ENCODE measurements at regions not wholly inside any gene's neighbourhood (a gene's known extent, or its start where the extent isn't known, plus 50 kb on each side); places are given as distances from the start of the nearest gene placed in this dataset.

GRCh38 chr5:23053846-23054245 is 200.7 kb upstream of the CDH12 start:
- DNase-seq (ENCODE audit: low read depth), result no peak
- TF ChIP-seq CTCF (conservative IDR thresholded peaks at IDR 0.05; ENCODE audit: control insufficient read depth, insufficient read depth, low read depth, low read length), result no peak
- H3K4me3 ChIP-seq (ENCODE audit: control insufficient read depth, low read depth, low read length), result no peak overlapping the region

- no peak for DNase-seq (ENCODE audit: low read depth)
- H3K4me3 ChIP-seq (ENCODE audit: control insufficient read depth, low read depth, low read length), result no peak overlapping the region
- TF ChIP-seq CTCF (conservative IDR thresholded peaks at IDR 0.05; ENCODE audit: control insufficient read depth, insufficient read depth, low read depth, low read length), result no peak
Measured at GRCh38 chr5:23042226-23042625, 189.1 kb upstream of the CDH12 start.

- no peak overlapping the region for H3K4me3 ChIP-seq (ENCODE audit: control insufficient read depth, low read depth, low read length)
- TF ChIP-seq CTCF (conservative IDR thresholded peaks at IDR 0.05; ENCODE audit: control insufficient read depth, insufficient read depth, low read depth, low read length), result no peak
- no peak for DNase-seq (ENCODE audit: low read depth)
Measured at GRCh38 chr5:23035555-23036090, 182.5 kb upstream of the CDH12 start.

- H3K4me3 ChIP-seq (ENCODE audit: control insufficient read depth, low read depth, low read length), result no peak overlapping the region
- DNase-seq (ENCODE audit: low read depth), result no peak
- no peak for TF ChIP-seq CTCF (conservative IDR thresholded peaks at IDR 0.05; ENCODE audit: control insufficient read depth, insufficient read depth, low read depth, low read length)
Measured at GRCh38 chr5:23033864-23034263, 180.7 kb upstream of the CDH12 start.

GRCh38 chr5:23029290-23029689 is 176.1 kb upstream of the CDH12 start:
- no peak for TF ChIP-seq CTCF (conservative IDR thresholded peaks at IDR 0.05; ENCODE audit: control insufficient read depth, insufficient read depth, low read depth, low read length)
- DNase-seq (ENCODE audit: low read depth), result no peak
- no peak overlapping the region for H3K4me3 ChIP-seq (ENCODE audit: control insufficient read depth, low read depth, low read length)

GRCh38 chr5:23028445-23029021 is 175.4 kb upstream of the CDH12 start:
- H3K4me3 ChIP-seq (ENCODE audit: control insufficient read depth, low read depth, low read length), result no peak overlapping the region
- TF ChIP-seq CTCF (conservative IDR thresholded peaks at IDR 0.05; ENCODE audit: control insufficient read depth, insufficient read depth, low read depth, low read length), result no peak
- no peak for DNase-seq (ENCODE audit: low read depth)

- DNase-seq (ENCODE audit: low read depth), result no peak
- no peak for TF ChIP-seq CTCF (conservative IDR thresholded peaks at IDR 0.05; ENCODE audit: control insufficient read depth, insufficient read depth, low read depth, low read length)
- H3K4me3 ChIP-seq (ENCODE audit: control insufficient read depth, low read depth, low read length), result no peak overlapping the region
Measured at GRCh38 chr5:23027830-23028229, 174.7 kb upstream of the CDH12 start.
